GM12801 (cell line): ENCODE measurements at regions not wholly inside any gene's neighbourhood (a gene's known extent, or its start where the extent isn't known, plus 50 kb on each side); places are given as distances from the start of the nearest gene placed in this dataset.

Experiments used
- TF ChIP-seq, protein P1 (sequence below): IDR thresholded peaks from one replicate; pipeline ENCODE4 v1.5.1; 2011; ENCODE audit warnings: control low read depth; ENCODE audit not compliant: insufficient read length; ENCODE audit errors: extremely low read depth

GRCh38 chr4:84167093-84167492 lies 332.0 kb downstream of the NKX6-1 start:
- TF ChIP-seq, protein P1, sequence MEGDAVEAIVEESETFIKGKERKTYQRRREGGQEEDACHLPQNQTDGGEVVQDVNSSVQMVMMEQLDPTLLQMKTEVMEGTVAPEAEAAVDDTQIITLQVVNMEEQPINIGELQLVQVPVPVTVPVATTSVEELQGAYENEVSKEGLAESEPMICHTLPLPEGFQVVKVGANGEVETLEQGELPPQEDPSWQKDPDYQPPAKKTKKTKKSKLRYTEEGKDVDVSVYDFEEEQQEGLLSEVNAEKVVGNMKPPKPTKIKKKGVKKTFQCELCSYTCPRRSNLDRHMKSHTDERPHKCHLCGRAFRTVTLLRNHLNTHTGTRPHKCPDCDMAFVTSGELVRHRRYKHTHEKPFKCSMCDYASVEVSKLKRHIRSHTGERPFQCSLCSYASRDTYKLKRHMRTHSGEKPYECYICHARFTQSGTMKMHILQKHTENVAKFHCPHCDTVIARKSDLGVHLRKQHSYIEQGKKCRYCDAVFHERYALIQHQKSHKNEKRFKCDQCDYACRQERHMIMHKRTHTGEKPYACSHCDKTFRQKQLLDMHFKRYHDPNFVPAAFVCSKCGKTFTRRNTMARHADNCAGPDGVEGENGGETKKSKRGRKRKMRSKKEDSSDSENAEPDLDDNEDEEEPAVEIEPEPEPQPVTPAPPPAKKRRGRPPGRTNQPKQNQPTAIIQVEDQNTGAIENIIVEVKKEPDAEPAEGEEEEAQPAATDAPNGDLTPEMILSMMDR: no peak

GRCh38 chr4:84166486-84166885 lies 332.6 kb downstream of the NKX6-1 start:
- TF ChIP-seq, protein P1: no peak

DNA sequence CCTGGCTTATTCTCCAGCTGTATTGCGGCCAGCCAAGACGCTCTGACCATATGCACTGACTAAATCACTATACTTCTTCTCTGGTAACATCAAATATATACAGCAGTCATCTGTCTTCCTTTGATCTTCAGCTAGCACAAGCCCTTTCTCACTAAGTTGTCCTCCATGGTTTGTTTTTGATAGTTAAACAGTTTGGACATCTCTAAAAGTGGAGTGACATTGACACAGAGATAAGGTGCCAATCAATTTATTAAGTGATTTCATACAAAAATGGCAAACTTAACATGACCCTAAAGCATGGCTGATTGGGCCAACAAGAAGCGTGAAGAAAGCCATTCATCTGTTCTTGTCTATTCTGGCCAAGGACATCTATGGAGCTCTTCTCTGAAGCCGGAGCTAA lies 334.9 kb downstream of the NKX6-1 start:
- TF ChIP-seq, protein P1: no peak

- TF ChIP-seq, protein P1: no peak
Measured at GRCh38 chr4:84159762-84160161, 339.3 kb downstream of the NKX6-1 start.

DNA sequence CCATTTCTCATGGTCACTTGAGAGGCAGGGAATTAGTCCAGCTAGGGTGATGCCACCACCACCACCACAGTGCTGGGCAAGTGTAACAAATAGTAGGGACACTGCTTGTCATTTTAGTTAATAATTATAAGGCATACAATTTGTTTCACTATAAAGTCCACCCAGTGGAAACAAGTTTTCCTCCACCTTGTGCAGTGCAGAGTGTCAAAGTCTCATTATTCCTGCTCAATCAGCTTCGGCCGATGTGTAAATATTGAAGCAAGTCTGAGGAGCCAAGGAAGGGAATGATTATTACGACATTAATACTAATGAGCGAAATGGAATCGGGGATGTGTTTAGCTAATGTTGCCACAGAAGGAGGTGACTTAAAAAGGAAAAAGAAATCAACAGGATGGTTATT lies 340.4 kb downstream of the NKX6-1 start:
- TF ChIP-seq, protein P1: no peak

- TF ChIP-seq, protein P1: no peak
Measured at GRCh38 chr4:84151574-84151973, 347.5 kb downstream of the NKX6-1 start.

DNA sequence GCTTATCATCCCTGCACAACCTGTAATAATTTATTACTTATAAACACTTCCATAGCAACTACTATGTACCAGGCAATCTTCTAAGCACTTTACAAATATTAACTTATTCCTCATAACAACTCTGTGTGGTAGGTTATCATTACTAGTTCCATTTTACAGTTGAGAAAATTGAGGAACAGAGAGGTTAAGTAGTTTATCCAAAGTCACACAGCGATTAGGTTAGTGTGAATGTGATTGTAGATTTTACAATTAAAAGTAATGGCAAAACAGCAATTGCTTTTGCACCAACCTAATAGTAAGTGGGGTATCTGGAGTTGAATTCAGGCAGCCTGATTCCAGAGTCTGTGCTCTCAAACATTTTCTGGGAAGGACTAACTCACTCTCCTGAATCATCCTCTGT lies 348.9 kb downstream of the NKX6-1 start:
- TF ChIP-seq, protein P1: no peak

GRCh38 chr4:84147831-84148230 lies 351.3 kb downstream of the NKX6-1 start:
- TF ChIP-seq, protein P1: no peak
